ENCODE measurements at regions not wholly inside any gene's neighbourhood (a gene's known extent, or its start where the extent isn't known, plus 50 kb on each side); places are given as distances from the start of the nearest gene placed in this dataset.

- TF ChIP-seq RAD21 (IDR thresholded peaks at IDR 0.05; ENCODE audit: low read depth) (no peak), YY1 (IDR thresholded peaks at IDR 0.05; ENCODE audit: low read depth) (no peak), EP300 (IDR thresholded peaks at IDR 0.05; ENCODE audit: borderline replicate concordance) (no peak), MAX (IDR thresholded peaks at IDR 0.05) (no peak), NFIC (IDR thresholded peaks at IDR 0.05) (no peak), EGR1 (IDR thresholded peaks at IDR 0.05) (no peak), CREB1 (IDR thresholded peaks at IDR 0.05; ENCODE audit: low read depth) (no peak), TAF1 (IDR thresholded peaks at IDR 0.05; ENCODE audit: low read depth) (no peak), FOXM1 (IDR thresholded peaks at IDR 0.05; ENCODE audit: borderline replicate concordance, low read depth) (no peak), CEBPB (IDR thresholded peaks at IDR 0.05) (no peak), TEAD4 (IDR thresholded peaks at IDR 0.05) (no peak), TCF12 (IDR thresholded peaks at IDR 0.05; ENCODE audit: low read depth) (no peak)
- TF ChIP-seq, protein P1, sequence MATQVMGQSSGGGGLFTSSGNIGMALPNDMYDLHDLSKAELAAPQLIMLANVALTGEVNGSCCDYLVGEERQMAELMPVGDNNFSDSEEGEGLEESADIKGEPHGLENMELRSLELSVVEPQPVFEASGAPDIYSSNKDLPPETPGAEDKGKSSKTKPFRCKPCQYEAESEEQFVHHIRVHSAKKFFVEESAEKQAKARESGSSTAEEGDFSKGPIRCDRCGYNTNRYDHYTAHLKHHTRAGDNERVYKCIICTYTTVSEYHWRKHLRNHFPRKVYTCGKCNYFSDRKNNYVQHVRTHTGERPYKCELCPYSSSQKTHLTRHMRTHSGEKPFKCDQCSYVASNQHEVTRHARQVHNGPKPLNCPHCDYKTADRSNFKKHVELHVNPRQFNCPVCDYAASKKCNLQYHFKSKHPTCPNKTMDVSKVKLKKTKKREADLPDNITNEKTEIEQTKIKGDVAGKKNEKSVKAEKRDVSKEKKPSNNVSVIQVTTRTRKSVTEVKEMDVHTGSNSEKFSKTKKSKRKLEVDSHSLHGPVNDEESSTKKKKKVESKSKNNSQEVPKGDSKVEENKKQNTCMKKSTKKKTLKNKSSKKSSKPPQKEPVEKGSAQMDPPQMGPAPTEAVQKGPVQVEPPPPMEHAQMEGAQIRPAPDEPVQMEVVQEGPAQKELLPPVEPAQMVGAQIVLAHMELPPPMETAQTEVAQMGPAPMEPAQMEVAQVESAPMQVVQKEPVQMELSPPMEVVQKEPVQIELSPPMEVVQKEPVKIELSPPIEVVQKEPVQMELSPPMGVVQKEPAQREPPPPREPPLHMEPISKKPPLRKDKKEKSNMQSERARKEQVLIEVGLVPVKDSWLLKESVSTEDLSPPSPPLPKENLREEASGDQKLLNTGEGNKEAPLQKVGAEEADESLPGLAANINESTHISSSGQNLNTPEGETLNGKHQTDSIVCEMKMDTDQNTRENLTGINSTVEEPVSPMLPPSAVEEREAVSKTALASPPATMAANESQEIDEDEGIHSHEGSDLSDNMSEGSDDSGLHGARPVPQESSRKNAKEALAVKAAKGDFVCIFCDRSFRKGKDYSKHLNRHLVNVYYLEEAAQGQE (IDR thresholded peaks at IDR 0.05; ENCODE audit: low read depth): no peak
Measured at GRCh38 chr20:56698749-56699148, 69.6 kb downstream of the TFAP2C start.

Data from Ishikawa (cell line).